Stimulated activated CD4-positive, alpha-beta T cell treated with anti-CD3 and anti-CD28 coated beads, Interleukin-4, amount 100 ng/mL, for 24 hours (primary cell): ENCODE measurements at regions not wholly inside any gene's neighbourhood (a gene's known extent, or its start where the extent isn't known, plus 50 kb on each side); places are given as distances from the start of the nearest gene placed in this dataset.
A peak's percentile ranks its signal among the peaks of the same experiment; 100 is the strongest.

ENCODE experiments used
- DNase-seq: peaks from one replicate; pipeline ENCODE4 v3.0.0-alpha.2; 2020

DNA sequence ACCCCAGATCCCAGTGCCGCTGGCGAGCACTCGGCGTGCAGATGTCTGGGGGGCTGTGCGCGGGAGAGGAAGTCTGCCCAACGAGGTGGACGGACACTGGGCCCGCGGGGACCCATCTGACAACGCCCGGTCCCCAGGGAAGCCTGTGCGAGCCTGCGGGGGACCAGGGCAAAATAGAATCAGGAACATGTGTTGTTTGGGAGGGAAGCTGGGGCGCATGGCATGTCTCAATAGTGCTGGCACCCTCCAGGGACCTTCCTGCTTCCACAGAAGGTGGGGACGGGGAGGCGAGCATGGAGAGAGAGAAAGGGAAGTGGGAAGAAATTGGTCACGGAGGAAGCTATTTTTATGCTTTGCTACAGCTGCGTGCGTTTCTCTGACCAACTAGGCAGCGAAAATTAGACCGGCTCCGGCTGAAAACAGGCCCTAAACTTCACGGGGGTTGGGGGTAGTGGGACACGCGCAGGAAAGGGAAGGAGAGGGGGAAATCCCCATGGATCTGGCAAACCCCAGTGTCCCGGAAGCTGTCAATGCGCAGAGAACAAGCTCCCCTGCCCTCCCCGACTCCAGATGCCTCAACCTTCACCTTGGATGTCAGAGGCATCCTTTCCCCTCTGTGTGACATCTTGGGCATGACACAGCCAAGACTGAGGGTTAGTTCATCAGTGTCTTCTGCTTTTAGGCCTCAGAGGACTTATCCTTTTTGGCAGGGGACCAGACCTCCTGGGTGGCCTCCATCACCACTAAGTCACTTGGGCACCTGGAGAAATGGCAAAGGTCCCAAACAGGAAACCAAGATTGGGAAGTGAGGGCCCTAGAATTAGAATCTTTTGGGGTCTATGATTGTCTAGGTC is 169.8 kb upstream of the BCOR start:
- no peak for DNase-seq

DNA sequence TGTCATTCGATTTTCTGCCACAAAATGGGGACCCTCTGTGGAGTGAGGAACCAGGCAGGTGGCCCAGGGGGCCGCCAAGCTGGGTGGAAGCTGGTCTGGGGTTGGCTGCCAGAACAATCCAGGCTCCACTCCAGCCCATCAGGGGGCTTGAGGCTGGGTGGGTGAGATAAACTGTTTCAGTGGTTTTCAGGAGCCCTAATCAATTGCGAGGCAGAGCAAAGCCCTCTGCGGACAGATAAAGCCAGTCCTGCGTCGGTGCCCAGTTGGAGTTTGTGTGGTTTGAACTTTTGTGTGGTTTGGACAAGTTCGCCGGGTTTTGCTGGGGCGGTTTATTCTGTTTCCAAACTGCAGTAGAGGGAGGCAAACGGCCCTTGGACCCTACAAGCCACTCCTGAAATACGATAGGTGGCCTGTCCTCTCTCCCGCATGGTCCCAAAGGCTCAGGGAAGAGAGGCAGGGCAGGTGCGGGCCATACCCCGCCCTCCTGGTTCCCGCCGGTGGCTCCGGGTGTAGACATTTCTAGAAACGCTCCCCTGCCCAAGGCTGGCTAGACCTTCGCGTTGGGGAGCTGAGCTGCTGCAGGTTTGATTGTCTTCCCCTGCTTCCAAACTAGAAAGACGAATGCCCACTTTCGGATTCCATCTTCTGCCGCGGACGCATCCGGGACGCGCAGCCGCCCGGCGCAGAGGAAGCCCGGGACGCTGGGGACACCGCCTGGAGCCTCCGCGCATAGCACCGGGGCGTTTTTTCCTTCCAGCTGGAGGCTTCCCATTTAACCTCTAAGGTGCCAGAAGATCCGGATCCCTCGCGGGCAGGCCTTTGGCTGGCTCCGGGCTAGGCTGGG is 169.0 kb upstream of the BCOR start:
- peak; percentile 56 for DNase-seq

DNA sequence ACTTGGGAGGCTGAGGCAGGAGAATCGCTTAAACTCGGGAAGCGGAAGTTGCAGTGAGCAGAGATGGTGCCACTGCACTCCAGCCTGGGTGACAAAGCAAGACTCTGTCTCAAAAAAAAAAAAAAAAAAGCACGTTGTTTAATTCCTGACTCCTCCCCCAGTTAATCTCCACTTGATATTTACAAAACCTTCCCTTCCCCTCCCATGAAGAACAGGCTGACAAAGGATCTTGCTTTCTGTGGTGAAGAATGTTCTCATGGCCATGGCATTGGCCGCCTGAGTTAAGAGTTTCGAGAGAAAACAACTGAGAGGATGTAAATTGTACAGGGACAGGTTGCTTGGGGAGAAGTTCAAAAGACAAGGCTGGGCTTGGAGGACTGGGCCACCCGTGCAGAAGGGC is 168.2 kb upstream of the BCOR start:
- DNase-seq, result no peak

DNA sequence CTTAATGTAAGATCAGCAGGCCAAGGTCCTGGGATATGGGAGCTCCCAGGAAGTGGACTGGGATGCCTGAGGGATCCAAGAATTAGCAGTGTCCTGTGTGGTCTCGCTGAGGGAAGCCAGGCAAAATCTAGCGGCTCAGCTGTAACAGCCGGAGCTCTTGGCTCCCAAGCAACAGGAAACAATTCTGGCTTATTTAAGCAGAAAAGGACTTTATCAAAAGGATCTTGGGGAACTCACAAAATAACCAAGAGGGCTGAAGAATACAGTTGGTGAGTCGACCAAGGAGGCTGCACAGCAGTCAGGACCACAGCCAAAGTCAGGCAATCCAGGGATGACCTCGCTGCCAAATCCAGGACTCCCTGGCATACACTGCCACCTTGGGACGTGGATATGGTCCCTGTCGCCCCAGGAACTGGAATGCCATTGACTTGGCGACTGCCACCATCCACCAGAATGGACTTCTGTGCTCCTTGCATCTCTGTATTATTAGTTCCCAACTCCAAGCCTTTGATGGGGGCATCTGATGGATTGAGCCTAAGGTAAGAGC is 165.3 kb upstream of the BCOR start:
- no peak for DNase-seq

DNA sequence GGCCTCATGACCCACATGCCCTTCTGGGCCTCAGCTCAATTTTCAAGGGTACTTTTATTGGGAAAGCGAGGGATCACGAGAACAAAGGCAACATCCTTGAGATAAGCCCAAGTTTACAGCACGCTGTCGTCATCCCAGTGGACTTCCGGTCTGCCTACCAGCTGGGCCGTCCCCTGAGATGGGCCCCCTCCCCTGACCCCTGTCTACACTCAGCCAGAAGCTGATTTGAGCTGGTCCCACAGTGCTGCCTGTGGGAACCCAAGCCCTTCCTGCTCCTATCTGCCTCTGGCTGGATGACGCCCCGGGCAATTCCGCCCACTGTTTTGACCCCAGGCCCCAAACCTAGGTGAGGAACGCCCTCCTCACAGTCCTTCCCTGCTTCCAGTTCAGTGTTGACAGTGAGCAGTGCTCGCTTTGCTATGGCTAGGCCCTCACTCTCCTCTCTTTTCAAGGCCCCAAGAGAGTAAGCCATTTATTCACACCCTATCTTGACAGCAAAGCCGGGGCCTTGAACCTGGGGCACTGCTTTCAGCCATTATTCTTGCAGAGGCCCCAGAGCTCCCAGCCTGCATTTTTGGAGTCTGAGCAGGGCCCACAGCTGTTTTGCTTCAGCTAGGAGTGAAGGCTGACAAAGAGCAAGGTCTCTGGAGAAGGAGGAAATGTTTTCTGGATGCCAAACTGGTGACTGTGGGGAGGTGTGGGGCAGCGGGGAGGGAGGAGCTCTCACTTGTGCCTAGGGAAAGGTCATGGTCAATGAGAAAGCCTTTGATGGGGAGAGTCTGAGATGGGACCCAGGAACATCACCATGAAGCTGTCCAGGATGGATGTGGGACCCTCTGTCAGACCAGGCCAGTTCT is 164.6 kb upstream of the BCOR start:
- no peak for DNase-seq

DNA sequence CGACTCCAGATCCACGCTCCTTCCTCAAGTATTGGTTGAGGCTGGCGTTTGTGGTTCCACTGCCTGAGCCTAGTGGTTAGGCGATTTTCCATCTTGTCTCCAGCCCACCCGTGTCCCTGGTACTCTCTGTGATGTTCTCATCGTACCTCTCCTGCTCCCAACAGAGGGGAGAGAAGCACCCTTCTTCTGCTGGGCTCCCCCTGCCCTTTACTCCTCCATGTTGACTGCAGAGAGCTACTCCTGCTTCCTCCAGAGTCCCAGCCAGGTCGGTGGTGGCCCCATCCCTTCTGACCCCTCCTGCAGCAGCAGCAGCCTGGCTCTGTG is 164.0 kb upstream of the BCOR start:
- DNase-seq, result no peak

DNA sequence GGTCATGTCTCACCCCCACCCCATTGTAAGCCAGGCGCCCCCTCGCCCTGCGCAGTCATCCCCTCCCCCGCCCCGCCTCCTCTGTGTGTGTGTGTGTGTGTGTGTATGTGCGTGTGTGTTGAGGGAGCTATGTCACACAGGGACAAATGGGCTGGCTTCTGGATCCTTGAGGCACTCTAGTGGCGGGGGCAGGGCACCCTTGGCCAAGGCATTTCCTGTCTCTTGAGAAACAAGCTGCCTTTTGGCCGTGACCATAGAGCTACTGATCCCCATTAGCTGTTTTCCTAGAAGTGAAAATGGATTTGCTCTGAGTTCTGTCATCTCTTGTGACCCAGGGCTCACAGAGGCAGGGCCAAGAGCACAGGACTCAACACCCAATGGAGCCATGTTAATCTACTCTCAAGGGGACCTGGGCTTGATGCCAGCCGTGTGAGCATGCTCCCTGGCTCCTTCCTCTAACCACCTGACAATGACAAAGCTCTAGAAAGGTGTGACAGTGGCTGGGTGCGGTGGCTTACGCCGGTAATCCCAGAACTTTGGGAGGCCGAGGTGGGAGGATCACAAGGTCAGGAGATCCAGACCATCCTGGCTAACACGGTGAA is 162.5 kb upstream of the BCOR start:
- no peak for DNase-seq

DNA sequence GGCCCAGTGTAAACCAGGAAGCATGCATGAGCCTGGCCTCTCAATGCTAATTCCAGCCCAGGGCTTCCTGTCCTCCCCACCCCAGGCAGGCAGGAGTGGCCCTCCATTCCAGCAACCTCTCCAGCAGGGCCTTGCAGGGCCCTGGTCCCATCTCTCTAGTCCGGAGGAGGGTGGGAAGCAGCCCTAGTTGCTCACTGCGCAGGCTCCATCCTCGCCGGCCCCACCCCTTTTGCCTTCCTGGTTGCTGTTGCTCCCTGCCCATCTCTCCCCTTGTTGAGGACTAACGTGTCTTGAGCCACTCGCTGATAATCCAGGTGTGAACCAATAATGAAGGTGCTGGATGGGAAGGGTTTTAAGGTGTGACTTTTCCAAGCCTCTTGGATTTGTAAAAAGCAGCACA is 161.2 kb upstream of the BCOR start:
- DNase-seq, result no peak

DNA sequence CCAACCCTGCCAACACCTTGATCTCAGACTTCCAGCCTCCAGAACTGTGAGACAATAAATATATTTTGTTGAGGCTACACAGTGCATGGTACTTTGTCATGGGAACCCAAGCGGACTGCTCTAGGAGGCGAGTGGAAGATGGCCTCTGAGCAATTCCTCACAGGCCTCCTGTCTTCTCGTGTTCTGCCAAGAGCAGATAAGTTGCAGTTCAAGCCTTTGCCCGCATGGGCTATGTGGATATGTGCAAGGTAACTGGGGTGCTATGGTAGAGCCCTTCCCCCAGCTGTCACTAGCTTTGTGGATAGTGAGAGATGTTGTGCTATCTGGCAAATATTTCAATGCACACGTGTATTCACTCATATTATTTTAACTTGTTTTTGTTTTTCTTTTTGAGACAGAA is 156.0 kb upstream of the BCOR start:
- no peak for DNase-seq

DNA sequence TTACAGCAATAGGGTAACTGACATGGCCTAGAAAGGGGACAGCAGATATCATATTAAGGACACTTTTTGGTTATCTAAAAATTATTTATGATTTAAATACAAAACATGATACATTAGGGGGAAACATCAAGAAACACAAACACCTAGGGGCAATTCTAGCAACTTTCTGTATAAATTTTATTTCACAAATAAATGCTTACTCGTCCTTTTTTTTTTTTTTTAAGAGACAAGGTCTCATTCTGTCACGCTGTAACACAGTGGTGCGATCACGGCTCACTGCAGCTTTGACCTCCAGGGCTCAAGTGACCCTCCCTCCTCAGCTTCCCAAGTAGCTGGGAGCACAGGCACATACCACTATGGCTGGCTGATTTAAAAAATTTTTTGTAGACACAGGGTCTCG is 151.8 kb upstream of the BCOR start:
- DNase-seq, result no peak

DNA sequence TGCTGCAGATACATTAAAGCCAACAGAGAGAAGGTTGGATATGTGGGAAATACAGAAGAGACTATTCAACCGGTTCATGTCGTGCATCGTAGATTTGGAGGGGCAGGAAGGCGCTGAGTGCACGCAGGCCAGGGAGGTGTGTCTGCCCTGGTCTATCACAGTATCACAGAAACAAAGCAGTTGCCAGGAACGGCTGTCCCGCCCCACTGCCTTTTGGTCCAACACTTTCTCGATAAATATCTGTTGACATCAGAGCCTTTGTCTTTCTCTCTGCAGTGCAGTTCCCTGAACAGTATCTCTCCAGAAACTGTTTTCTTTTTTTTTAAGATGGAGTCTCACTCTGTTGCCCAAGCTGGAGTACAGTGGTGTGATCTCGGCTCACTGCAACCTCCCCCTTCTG is 151.1 kb upstream of the BCOR start:
- DNase-seq, result no peak

DNA sequence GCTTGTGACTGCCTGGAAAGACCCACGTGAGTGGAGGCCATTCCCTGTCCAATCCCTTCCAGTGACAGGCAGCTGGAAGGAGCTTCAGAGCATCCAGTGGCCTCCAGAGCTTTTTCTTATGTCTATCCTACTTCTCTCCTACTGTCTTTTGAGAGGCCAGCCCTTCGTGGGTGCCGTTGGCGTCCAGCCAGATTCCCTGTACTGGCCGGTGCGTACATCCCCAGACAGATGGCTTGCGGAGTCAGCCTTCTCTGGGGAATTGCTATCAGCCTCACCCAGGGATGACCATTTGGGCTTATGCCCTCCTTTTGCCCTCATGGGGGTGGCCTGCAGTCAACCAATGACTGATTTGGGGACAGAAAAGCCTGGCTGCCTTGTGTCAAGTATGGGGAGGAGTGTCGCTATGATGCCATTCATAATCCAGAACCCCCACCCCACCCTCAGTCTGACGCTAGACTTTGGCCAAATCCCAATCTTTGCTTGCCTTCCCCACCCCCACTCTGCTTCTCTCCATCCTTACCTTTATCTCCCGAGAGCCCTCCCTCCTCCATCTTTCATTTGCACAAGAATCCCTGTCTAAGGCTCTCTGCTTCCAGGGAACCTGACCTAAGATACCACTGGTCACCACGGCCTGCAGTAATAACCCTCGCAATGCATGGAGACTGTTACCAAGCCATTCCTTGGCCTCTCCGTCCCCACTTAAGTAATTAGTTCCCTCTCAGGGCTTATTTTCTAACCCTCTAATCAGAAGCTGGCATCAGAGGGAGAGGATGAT is 150.3 kb upstream of the BCOR start:
- no peak for DNase-seq

DNA sequence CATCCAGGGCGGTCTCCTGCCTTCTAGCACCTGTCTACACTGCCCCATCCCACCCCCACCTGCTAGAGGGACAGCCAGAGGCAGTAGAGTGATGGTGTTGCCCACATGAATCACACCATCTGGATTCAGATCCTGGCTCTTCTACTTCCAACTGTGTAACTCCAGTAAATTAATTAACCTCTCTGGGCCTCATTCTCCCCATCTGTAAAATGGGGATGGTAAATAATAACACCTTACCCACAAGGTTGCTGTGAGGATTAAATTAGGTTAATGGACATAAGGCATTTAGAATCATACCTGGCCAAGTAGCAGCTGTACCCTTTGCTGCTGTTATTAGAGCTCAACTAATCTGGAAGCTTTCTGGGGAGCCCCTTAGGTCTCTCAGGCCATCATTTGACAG is 149.6 kb upstream of the BCOR start:
- no peak for DNase-seq

DNA sequence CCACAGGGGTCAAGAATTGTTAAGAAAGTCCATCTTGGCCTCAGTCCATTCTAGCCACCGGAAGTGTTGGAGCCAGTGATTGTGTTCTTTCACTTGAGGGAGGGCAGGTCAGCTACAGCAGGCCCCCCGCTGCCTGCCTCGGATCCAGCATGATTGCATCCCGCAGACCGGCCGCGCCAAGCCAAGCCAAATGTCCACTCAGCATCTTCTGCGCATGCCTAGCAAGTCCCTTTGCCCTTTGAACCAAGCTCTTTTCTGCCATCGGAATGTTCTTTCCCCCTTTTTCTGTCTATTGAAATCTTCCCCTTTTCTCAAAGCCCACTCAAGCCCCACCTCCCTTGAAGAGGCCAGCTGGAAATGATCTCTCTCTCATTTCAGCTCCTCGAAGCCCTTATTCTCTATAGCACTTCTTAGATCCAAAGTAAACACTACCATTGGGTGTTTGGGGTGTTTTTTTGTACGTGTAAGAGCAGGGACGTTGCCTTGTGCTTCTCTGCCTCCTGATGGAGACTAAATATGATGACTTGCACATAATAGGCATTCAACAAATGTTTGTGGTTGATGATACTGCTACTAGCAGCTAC is 147.8 kb upstream of the BCOR start:
- no peak for DNase-seq

DNA sequence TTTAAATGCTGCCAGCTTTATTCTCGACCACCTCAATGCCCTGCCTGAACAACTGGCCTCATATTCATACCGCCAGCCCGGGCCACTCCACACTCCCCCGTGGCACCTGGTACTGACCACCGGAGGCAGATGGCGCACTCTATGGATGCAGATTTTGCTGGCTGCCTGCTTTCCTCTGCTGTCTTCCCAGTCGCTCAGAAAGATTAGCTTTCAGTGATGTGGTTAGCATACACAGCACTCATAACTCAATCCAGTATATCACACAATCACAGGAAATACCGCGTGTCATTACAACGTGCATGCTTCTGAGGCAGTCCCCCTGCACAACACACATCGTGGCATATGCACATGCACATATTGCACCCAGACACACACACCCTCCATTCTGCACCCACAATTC is 147.2 kb upstream of the BCOR start:
- DNase-seq, result no peak

DNA sequence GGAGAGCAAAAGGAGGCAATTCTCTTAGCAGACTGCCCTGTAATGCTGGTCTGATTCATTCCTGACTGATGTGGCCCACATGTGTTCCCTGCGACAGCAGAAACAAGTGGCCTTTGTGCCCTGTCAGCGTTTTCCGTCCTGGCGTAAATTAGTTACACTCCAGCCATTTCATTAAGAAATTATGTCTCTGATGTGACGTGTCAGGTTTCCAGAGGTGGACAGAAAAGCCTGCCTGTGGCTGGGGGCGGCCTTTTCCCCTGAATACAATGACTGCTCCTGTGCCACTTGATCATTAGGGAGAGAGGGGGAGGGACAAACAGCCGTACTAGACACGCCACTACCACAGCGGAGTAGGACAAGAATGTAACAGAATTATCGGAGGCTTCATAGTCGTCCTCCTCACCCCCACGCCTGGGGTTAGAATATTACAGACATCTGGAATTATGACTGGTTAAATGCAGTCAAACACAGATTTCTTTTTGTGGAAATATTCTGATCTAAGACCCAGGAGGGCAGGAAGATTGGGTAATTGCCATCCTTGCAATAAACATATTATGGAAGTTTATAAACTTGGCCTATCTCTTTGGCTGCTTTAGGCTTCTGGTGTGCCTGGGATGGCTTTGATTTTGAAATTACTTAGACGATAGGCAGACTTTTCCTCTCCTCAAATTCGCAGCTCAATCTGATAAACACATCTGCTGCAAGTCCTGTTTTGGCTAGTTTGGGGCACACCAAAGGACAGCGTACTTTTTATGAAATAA is 146.2 kb upstream of the BCOR start:
- no peak for DNase-seq

DNA sequence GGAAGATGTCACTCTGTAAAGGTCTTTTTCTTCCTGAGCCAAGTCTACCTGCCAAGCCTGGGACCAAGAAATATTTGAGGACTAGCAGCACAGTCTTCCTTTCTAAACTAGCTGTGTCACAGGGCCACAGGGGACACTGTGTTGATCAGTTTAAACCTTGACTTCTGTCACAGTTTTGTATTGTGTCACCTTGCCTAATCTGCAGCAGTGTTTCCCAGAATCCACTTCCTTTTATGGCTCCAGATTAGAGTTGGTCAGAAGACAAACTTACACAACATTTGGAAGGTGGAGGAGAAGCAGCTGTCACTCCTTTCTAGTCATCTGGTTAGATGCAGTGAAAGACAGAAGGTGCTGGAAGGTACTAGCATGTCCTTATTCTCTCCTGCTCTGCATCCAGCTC is 143.1 kb upstream of the BCOR start:
- DNase-seq, result no peak

DNA sequence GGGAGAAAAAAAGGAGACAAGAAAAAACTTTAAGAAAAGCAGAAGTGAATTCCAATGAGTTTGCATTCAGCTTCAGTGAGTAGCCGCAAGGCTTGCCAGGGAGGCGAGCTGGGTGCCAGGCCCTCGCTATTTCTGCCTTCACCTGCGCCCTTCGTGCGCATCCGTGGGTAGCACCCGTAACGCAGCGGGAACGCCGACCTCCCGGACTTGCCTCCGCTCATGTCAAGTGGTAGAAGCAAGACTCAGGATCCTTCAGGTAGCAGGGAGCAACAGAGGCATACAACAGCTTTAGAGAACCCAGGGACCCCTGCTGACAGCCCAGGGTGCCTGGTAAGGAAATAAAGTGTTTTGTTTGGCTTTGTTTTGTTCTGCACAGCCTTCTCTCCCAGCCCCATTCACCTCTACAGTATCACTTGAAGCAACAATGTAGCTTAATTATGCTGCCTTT is 140.0 kb upstream of the BCOR start:
- no peak for DNase-seq

DNA sequence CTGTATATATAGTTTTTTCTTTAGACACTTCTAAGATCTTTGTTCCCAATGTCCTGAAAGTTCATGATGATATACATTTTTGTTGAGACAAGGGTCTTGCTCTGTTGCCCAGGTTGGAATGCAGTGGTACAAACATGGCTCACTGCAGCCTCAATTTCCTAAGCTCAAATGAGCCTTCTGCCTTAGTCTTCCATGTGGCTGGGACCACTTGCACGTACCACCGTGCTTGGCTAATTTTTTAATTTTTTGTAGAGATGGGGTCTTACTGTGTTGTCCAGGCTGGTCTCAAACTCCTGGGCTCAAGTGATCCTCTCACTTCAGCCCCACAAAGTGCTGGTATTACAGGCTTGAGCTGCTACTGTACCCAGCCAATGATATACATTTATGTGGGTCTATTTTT is 132.9 kb upstream of the BCOR start:
- no peak for DNase-seq

DNA sequence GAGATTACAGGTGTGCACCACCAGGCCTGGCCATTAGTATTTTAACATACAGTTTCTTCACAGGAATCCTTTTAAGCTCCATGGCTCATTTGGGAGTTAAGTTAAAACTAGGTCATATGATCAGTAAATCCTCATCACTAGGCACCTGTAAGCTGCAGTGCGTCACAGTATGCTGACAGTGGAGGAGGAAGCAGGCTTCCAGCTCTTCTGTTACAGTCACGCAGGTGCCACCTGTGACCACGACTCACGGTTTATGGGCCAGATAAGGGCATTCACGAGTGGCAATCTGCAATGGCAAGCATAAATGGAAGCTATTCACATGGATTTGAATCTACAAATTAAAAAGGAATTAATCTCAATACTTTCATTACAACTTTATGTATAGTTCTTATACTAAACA is 129.4 kb upstream of the BCOR start:
- no peak for DNase-seq

DNA sequence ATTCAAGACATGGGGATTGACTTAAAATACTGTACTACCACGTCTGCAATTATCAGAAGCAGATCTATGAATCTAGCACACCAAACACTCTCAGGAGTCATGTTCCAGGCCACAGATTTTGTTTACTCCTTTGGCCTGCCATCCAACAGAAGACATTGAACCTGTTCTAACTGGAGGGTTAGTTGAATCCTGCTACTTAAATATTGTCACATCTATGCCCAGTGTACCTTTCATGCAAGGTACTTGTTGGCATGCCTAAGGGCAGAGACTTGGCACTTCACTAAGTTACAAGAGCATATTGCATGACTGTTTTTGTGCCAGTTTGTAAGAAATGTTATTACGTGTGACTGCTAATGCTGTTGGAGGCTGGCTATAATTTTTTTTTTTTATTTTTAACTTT is 126.9 kb upstream of the BCOR start:
- no peak for DNase-seq
